HL-60 (cell line): ENCODE measurements at regions not wholly inside any gene's neighbourhood (a gene's known extent, or its start where the extent isn't known, plus 50 kb on each side); places are given as distances from the start of the nearest gene placed in this dataset.
"Not testable (repeated sequence)": the region's sequence is repeated elsewhere in the genome, so short reads cannot be mapped to it uniquely, and the experiment has no call there.

Experiments
- DNase-seq, 2 experiments: peaks; one replicate each; pipeline ENCODE4 v3.0.0-alpha.2; 2010 to 2020; ENCODE audit warnings: low read depth in 1 of 2, low spot score in 1 of 2
- H3K27ac ChIP-seq: fragments of 250-450 bp; sonication (Bioruptor Pico); replicated peaks from 2 replicates; pipeline ENCODE4 v1.5.1; 2020; ENCODE audit warnings: mild to moderate bottlenecking, moderate library complexity
- H3K27me3 ChIP-seq: fragments of 250-450 bp; sonication (Bioruptor Pico); 2 replicates; pipeline ENCODE4 v1.5.1; 2021; ENCODE audit warnings: mild to moderate bottlenecking, moderate library complexity; ENCODE audit not compliant: insufficient read depth, poor library complexity, severe bottlenecking
- H3K4me3 ChIP-seq: replicated peaks from 2 replicates; pipeline ENCODE4 v1.5.1; 2011; ENCODE audit warnings: mild to moderate bottlenecking, control low read depth, low read length; ENCODE audit not compliant: insufficient read depth
- GABPA ChIP-seq: IDR thresholded peaks from 2 replicates; pipeline ENCODE4 v1.6.1; 2012; ENCODE audit warnings: low read depth
- POLR2AphosphoS5 ChIP-seq: IDR thresholded peaks from 2 replicates; pipeline ENCODE4 v1.6.1; 2012; ENCODE audit warnings: low read depth
- SPI1 ChIP-seq: IDR thresholded peaks from 2 replicates; pipeline ENCODE4 v1.6.1; 2012; ENCODE audit warnings: low read depth, mild to moderate bottlenecking, borderline replicate concordance
- TF ChIP-seq, protein P1 (sequence below): IDR thresholded peaks from 2 replicates; pipeline ENCODE4 v1.6.1; 2012; ENCODE audit warnings: low read depth; ENCODE audit not compliant: insufficient replicate concordance
- TF ChIP-seq, protein P2 (sequence below): IDR thresholded peaks from one replicate; pipeline ENCODE4 v1.5.1; 2011; ENCODE audit warnings: low read length, control low read depth, inconsistent platforms; ENCODE audit not compliant: insufficient read depth

DNA sequence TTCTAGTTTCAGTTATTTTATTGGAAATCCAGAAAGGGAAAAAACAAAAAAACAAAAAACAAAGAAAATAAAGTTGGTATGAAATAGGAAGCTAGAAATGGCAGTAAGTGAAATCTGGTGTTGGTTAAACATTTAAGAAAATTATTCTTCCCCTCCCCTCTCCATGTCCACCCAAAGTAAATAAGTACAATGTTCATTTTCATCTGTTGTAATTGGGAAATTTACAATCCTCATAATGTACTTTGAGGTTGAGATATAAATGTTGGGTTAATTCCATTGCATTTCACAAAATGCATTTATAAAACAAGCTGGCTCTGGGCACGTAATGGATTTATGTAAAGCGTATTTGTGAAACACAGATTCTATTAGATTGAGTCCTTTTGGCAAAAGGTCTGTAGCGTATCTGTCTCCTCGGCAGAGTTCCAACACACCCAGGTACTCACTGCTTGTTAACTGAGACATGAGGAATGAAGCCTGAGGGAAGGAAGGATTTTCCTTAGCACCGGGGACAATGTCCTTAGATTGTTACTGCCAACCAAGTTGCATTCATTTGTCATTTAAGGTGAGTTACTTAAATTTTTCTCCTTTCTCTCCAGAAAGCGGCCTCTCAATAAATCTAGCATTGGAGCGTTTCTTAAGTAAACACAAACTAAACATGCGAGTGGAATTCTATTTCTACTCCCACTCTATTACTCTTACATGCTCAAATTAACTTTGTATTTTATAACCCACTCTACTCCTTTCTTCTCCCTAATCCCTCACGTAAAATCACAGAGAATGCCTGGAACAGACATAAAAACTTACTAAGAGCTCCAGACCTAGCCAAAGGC is 912.3 kb upstream of the WWC1 start:
- no peak for TF ChIP-seq GABPA
- TF ChIP-seq, protein P1, sequence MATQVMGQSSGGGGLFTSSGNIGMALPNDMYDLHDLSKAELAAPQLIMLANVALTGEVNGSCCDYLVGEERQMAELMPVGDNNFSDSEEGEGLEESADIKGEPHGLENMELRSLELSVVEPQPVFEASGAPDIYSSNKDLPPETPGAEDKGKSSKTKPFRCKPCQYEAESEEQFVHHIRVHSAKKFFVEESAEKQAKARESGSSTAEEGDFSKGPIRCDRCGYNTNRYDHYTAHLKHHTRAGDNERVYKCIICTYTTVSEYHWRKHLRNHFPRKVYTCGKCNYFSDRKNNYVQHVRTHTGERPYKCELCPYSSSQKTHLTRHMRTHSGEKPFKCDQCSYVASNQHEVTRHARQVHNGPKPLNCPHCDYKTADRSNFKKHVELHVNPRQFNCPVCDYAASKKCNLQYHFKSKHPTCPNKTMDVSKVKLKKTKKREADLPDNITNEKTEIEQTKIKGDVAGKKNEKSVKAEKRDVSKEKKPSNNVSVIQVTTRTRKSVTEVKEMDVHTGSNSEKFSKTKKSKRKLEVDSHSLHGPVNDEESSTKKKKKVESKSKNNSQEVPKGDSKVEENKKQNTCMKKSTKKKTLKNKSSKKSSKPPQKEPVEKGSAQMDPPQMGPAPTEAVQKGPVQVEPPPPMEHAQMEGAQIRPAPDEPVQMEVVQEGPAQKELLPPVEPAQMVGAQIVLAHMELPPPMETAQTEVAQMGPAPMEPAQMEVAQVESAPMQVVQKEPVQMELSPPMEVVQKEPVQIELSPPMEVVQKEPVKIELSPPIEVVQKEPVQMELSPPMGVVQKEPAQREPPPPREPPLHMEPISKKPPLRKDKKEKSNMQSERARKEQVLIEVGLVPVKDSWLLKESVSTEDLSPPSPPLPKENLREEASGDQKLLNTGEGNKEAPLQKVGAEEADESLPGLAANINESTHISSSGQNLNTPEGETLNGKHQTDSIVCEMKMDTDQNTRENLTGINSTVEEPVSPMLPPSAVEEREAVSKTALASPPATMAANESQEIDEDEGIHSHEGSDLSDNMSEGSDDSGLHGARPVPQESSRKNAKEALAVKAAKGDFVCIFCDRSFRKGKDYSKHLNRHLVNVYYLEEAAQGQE, result no peak
- no peak for TF ChIP-seq POLR2AphosphoS5
- TF ChIP-seq, protein P2, sequence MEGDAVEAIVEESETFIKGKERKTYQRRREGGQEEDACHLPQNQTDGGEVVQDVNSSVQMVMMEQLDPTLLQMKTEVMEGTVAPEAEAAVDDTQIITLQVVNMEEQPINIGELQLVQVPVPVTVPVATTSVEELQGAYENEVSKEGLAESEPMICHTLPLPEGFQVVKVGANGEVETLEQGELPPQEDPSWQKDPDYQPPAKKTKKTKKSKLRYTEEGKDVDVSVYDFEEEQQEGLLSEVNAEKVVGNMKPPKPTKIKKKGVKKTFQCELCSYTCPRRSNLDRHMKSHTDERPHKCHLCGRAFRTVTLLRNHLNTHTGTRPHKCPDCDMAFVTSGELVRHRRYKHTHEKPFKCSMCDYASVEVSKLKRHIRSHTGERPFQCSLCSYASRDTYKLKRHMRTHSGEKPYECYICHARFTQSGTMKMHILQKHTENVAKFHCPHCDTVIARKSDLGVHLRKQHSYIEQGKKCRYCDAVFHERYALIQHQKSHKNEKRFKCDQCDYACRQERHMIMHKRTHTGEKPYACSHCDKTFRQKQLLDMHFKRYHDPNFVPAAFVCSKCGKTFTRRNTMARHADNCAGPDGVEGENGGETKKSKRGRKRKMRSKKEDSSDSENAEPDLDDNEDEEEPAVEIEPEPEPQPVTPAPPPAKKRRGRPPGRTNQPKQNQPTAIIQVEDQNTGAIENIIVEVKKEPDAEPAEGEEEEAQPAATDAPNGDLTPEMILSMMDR, result no peak
- no peak for TF ChIP-seq SPI1
- Histone ChIP-seq H3K27ac (no peak overlapping the region), H3K27me3 (no peaks in the 10 kb centered on the region), H3K4me3 (no peak overlapping the region)
- no peak for DNase-seq

DNA sequence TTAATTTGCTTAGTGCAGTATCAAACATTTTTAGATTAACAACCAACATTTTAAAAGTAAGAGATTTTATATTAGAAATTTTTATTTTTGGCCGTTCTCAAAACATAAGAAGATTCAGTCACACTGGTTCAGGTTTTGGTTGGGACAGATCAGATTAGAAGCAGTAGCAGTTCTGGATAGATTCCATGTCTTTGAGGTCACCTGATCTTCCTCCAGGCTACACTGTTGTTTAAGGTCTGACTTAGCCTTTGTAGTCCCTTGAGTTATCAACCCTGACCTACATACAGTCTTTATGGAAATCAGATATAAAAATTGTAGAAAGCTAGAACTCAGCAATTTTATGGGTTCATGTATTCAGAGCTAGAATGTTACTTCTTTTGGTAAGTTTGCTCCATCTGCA is 910.0 kb upstream of the WWC1 start:
- H3K27me3 ChIP-seq, result no peaks in the 10 kb centered on the region
- no peak overlapping the region for H3K4me3 ChIP-seq
- no peak for DNase-seq
- H3K27ac ChIP-seq, result no peak overlapping the region
- TF ChIP-seq, protein P2, result no peak
- TF ChIP-seq, protein P1, result no peak
- no peak for TF ChIP-seq GABPA
- no peak for TF ChIP-seq POLR2AphosphoS5

DNA sequence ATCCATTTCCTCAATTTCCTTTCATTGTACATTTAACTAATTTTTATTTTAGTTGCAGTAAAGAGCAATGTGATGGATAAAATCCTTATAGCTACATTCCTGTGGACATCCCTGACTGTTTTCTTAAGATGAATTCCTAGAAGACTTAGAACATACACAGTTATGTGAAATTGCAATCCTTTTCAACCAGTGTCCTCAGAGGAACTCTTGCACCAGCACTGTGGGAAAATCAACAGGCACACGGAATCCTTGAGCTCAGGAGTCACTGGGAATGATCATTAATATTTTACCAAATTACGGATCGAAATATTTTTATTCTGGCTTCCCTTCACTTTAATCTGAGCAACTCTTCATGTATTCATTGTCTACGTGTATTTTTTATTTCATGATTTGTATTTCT is 901.9 kb upstream of the WWC1 start:
- TF ChIP-seq, protein P1, result no peak
- TF ChIP-seq, protein P2, result no peak
- TF ChIP-seq GABPA (no peak), SPI1 (no peak), POLR2AphosphoS5 (no peak)
- no peak overlapping the region for H3K27ac ChIP-seq

DNA sequence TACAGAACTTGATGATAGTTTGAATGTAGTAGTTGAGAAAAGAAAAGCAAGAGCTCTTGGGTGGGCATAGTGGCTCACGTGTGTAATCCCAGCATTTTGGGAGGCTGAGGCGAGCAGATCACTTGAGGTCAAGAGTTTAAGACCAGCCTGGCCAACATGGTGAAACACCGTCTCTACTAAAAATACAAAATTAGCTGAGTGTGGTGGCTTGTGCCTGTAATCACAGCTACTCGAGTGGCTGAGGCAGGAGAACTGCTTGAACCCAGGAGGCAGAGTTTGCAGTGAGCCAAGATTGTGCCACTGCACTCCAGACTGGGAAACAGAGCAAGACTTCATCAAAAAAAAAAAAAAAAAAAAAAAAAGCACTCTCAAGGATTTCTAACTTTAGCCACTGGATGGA is 900.2 kb upstream of the WWC1 start:
- not testable (repeated sequence) for DNase-seq, H3K27me3 ChIP-seq, H3K27ac ChIP-seq, H3K4me3 ChIP-seq

More for the DNA sequence above, 901.9 kb upstream of the WWC1 start:
- no peak for DNase-seq
- Histone ChIP-seq H3K27me3 (no peaks in the 10 kb centered on the region), H3K4me3 (no peak overlapping the region)
